ENCODE measurements at regions not wholly inside any gene's neighbourhood (a gene's known extent, or its start where the extent isn't known, plus 50 kb on each side); places are given as distances from the start of the nearest gene placed in this dataset.

DNA sequence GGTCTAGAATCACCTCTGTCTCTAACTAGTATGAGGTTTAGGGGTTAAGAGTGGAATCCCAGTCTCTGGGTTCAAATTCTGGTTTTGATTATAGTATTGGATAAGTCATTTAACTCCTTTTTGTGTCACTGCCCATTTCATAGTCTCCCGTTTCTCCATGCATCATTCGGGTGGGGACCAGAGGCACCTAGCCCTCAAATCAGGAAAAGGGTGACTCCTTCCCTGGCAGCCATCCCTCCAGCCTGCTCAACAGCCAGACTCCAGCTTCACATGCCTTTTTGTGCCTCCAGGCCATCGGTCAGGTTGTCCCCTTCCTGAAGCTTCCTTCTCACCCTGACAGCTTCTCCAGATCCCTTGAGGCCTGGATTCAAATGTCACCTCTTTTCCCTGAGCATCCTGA, 139.8 kb downstream of the DHX35 start:
- no peak overlapping the region for H3K4me3 ChIP-seq (ENCODE audit: low read length, poor library complexity, severe bottlenecking)
- TF ChIP-seq, protein P1, sequence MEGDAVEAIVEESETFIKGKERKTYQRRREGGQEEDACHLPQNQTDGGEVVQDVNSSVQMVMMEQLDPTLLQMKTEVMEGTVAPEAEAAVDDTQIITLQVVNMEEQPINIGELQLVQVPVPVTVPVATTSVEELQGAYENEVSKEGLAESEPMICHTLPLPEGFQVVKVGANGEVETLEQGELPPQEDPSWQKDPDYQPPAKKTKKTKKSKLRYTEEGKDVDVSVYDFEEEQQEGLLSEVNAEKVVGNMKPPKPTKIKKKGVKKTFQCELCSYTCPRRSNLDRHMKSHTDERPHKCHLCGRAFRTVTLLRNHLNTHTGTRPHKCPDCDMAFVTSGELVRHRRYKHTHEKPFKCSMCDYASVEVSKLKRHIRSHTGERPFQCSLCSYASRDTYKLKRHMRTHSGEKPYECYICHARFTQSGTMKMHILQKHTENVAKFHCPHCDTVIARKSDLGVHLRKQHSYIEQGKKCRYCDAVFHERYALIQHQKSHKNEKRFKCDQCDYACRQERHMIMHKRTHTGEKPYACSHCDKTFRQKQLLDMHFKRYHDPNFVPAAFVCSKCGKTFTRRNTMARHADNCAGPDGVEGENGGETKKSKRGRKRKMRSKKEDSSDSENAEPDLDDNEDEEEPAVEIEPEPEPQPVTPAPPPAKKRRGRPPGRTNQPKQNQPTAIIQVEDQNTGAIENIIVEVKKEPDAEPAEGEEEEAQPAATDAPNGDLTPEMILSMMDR (conservative IDR thresholded peaks at IDR 0.05; ENCODE audit: low read length), result no peak
- no peak for TF ChIP-seq EZH2phosphoT487 (IDR thresholded peaks at IDR 0.05; ENCODE audit: borderline replicate concordance)
- H3K79me2 ChIP-seq (ENCODE audit: insufficient read depth, low read length), result no peaks in the 10 kb centered on the region
- H3K9ac ChIP-seq (ENCODE audit: low read depth, low read length, poor library complexity, severe bottlenecking), result no peak overlapping the region
- H3K9me2 ChIP-seq (replicated peaks; ENCODE audit: low read depth, low read length), result no peaks in the 10 kb centered on the region
- H3K4me2 ChIP-seq (ENCODE audit: low read depth, low read length, poor library complexity, severe bottlenecking), result no peak overlapping the region
- no peaks in the 10 kb centered on the region for H3K9me3 ChIP-seq (ENCODE audit: insufficient read depth, low read depth, low read length)
- H3K4me1 ChIP-seq (ENCODE audit: insufficient read depth, low read length, poor library complexity, severe bottlenecking), result no peaks in the 10 kb centered on the region
- no peaks in the 10 kb centered on the region for H3K27me3 ChIP-seq (ENCODE audit: insufficient read depth, low read length, poor library complexity, severe bottlenecking)
- no peaks in the 10 kb centered on the region for H3F3A ChIP-seq (ENCODE audit: low read depth)
- no peaks in the 10 kb centered on the region for H3K36me3 ChIP-seq (ENCODE audit: insufficient read depth, low read length)
- no peak overlapping the region for H2AFZ ChIP-seq (ENCODE audit: low read length)
- no peaks in the 10 kb centered on the region for H4K20me1 ChIP-seq (ENCODE audit: insufficient read depth, low read length, poor library complexity, severe bottlenecking)

DNA sequence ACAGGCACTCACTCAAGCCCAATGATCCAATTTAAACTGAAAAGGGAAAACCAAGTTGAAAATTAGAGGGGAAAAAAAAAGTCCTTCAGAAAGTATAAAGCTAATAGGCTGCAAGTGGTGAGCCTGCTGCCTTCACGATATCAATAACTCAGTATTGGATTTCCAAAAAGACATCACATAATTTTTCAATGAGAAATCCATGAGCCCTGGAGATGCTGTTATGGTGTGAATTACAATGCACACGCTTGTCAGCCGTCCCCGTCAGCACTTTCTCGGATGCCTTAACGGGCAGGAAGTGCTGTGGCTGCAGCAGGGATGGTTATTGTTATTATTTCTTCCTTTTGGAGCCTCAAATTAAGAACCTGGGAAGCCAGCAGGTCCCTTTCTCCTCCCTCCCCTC, 138.5 kb downstream of the DHX35 start:
- no peaks in the 10 kb centered on the region for H3K36me3 ChIP-seq (ENCODE audit: insufficient read depth, low read length)
- H3K27me3 ChIP-seq (ENCODE audit: insufficient read depth, low read length, poor library complexity, severe bottlenecking), result no peaks in the 10 kb centered on the region
- no peaks in the 10 kb centered on the region for H3K9me2 ChIP-seq (replicated peaks; ENCODE audit: low read depth, low read length)
- no peak overlapping the region for H2AFZ ChIP-seq (ENCODE audit: low read length)
- no peak overlapping the region for H3K4me2 ChIP-seq (ENCODE audit: low read depth, low read length, poor library complexity, severe bottlenecking)
- H3F3A ChIP-seq (ENCODE audit: low read depth), result no peaks in the 10 kb centered on the region
- no peak for TF ChIP-seq EZH2phosphoT487 (IDR thresholded peaks at IDR 0.05; ENCODE audit: borderline replicate concordance)
- TF ChIP-seq, protein P1 (conservative IDR thresholded peaks at IDR 0.05; ENCODE audit: low read length), result no peak
- H3K9ac ChIP-seq (ENCODE audit: low read depth, low read length, poor library complexity, severe bottlenecking), result no peak overlapping the region
- no peaks in the 10 kb centered on the region for H3K9me3 ChIP-seq (ENCODE audit: insufficient read depth, low read depth, low read length)
- H4K20me1 ChIP-seq (ENCODE audit: insufficient read depth, low read length, poor library complexity, severe bottlenecking), result no peaks in the 10 kb centered on the region
- H3K79me2 ChIP-seq (ENCODE audit: insufficient read depth, low read length), result no peaks in the 10 kb centered on the region
- H3K4me1 ChIP-seq (ENCODE audit: insufficient read depth, low read length, poor library complexity, severe bottlenecking), result no peaks in the 10 kb centered on the region
- H3K4me3 ChIP-seq (ENCODE audit: low read length, poor library complexity, severe bottlenecking), result no peak overlapping the region

DNA sequence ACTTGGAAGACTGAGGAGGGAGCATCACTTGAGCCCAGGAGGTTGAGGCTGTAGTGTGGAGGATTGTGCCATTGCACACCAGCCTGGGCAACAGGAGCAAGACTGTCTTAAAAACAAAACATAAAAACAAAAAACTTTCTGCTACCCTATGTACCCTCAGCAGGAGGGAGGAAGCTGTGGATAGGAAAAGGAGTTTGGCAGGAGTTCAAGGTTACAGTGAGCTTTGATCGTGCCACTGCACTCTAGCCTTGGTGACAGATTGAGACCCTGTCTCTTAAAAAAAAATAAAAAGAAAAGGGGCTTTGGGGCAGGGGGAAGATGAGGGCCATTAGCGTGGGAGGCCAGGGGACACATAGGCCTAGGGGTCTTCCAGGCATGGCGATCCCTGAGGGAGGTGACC, 135.7 kb downstream of the DHX35 start:
- no peak overlapping the region for H3K4me3 ChIP-seq (ENCODE audit: low read length, poor library complexity, severe bottlenecking)
- TF ChIP-seq EZH2phosphoT487 (IDR thresholded peaks at IDR 0.05; ENCODE audit: borderline replicate concordance), result no peak
- TF ChIP-seq, protein P1 (conservative IDR thresholded peaks at IDR 0.05; ENCODE audit: low read length), result no peak
- no peaks in the 10 kb centered on the region for H3F3A ChIP-seq (ENCODE audit: low read depth)
- H2AFZ ChIP-seq (ENCODE audit: low read length), result no peak overlapping the region
- H3K4me1 ChIP-seq (ENCODE audit: insufficient read depth, low read length, poor library complexity, severe bottlenecking), result no peaks in the 10 kb centered on the region
- no peak overlapping the region for H3K9ac ChIP-seq (ENCODE audit: low read depth, low read length, poor library complexity, severe bottlenecking)
- H3K79me2 ChIP-seq (ENCODE audit: insufficient read depth, low read length), result no peaks in the 10 kb centered on the region
- H3K27me3 ChIP-seq (ENCODE audit: insufficient read depth, low read length, poor library complexity, severe bottlenecking), result no peaks in the 10 kb centered on the region
- no peaks in the 10 kb centered on the region for H3K36me3 ChIP-seq (ENCODE audit: insufficient read depth, low read length)
- no peaks in the 10 kb centered on the region for H3K9me2 ChIP-seq (replicated peaks; ENCODE audit: low read depth, low read length)
- no peaks in the 10 kb centered on the region for H4K20me1 ChIP-seq (ENCODE audit: insufficient read depth, low read length, poor library complexity, severe bottlenecking)
- no peak overlapping the region for H3K4me2 ChIP-seq (ENCODE audit: low read depth, low read length, poor library complexity, severe bottlenecking)
- H3K9me3 ChIP-seq (ENCODE audit: insufficient read depth, low read depth, low read length), result no peaks in the 10 kb centered on the region
